Inflammatory macrophage treated with lipopolysaccharide for 4 hours (primary cell): ENCODE measurements at regions not wholly inside any gene's neighbourhood (a gene's known extent, or its start where the extent isn't known, plus 50 kb on each side); places are given as distances from the start of the nearest gene placed in this dataset.
"Not testable (repeated sequence)": the region's sequence is repeated elsewhere in the genome, so short reads cannot be mapped to it uniquely, and the experiment has no call there.

Source experiments
- DNase-seq: peaks from one replicate; pipeline ENCODE4 v3.0.0-alpha.2; 2020

GRCh38 chr2:91525587-91525986 is 2834.1 kb downstream of the RPIA start:
- DNase-seq, result not testable (repeated sequence)

GRCh38 chr2:91526083-91526482 is 2834.6 kb downstream of the RPIA start:
- DNase-seq, result not testable (repeated sequence)

GRCh38 chr2:91527056-91527455 is 2835.6 kb downstream of the RPIA start:
- DNase-seq, result not testable (repeated sequence)

- not testable (repeated sequence) for DNase-seq
These were observed 2836.1 kb downstream of the RPIA start for GRCh38 chr2:91527491-91528031.

DNA sequence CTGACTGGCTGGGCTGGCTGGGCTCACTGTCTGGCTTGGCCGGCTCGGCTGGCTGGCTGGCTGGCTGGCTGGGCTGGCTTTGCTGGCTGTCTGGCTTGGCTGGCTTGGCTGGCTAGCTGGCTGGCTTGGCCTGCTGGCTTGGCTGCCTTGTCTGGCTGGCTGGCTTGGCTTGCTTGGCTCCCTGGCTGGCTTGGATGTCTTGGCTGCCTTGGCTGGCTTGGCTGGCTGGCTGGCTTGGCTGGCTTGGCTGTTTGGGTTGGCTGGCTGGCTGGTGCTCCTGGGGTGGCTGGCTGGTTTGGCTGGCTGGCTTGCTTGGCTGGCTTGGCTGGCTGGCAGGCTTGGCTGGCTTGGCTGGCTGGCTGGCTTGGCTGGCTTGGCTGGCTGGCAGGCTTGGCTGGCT is 2836.9 kb downstream of the RPIA start:
- DNase-seq, result not testable (repeated sequence)

DNA sequence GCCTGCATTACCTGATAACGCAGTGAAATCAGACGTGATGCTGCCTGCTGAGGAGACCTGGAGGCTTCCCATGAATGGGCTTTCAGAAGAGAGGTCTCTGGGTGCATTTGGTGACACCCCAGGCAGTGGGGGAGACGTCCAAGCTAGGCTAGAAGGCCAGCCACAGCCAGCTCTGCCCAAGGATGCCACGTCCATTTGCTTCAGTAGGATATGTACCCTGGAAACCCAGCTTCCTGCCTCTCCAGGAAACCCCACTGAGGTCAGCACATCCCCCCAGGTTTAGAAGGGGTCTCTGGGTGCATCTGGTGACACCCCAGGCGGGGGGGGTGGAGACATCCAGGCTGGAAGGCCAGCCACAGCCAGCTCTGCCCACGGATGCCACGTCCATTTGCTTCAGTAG is 2844.6 kb downstream of the RPIA start:
- not testable (repeated sequence) for DNase-seq

DNA sequence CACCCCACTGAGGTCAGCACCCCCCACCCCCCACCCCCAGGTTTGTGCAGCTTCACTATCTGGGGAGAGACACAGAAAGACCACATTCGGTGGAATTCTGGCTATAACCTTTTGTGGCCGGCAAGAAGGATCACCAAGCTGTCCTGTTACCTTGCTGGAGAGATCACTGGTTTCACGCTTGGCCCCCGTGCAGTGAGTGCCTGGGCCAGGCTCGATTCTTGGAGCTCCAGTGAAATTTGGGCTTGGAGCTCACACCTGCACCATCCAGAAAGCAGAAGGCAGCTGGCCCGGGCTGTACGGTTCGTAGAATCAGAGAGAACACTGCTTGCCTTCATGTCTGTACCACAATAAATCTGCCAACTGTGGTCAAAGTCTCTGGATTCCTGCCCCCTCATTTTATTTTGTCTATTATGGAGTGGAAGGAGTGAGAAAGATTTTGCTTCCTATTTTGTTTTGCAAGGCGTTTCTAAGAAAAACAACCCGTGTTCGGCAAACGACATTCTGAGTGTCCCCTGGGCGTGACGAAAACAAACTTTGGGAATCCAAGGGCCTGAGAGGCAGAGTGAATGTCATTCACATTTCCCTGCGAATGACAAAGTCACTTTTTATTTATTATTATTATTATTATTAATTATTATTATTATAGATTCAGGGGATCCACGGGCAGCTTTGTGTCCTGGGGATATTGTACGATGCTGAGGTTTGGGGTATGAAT is 2845.2 kb downstream of the RPIA start:
- DNase-seq, result not testable (repeated sequence)

GRCh38 chr2:91549316-91549715 is 2857.8 kb downstream of the RPIA start:
- not testable (repeated sequence) for DNase-seq

GRCh38 chr2:91558234-91558633 is 2866.8 kb downstream of the RPIA start:
- DNase-seq, result not testable (repeated sequence)

DNA sequence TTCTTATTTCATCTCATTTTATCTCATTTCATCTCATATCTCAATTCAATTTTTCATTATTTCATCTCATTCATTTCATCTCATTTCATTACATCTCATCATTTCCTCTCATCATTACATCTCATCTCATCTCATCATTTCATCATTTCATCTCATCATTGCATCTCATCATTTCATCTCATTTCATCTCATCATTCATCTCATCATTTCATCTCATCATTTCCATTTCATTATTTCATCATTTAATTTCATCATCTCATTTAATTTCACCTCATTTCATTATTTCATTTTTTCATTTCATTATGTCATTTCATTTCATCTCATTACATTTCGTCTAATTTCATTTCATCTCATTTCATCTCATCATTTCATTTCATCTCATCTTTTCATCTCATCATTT is 2867.8 kb downstream of the RPIA start:
- not testable (repeated sequence) for DNase-seq

DNA sequence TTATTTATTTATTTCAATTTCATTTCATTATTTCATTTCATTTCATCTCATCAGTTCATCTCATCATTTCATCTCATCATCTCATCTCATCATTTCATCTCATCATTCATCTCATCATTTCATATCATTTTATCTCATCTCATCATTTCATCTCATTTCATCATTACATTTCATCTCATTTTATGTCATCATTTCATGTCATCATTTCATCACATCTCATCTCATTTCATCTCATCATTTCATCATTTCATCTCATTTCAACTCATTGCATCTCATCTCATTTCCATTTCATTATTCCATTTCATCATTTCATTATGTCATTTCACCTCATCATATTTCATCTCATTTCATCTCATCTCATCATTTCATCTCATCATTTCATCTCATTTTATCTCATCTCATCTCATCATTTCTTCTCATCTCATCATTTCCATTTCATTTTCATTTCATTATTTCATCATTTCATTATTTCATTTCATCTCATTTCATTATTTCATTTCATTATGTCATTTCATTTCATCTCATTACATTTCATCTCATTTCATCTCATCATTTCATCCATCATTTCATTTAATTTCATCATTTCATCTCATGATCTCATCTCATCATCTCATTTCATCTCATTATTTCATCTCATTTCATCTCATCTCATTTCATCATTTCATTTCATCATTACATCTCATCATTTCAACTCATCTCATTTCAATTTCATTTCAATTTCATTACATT is 2868.6 kb downstream of the RPIA start:
- DNase-seq, result not testable (repeated sequence)

DNA sequence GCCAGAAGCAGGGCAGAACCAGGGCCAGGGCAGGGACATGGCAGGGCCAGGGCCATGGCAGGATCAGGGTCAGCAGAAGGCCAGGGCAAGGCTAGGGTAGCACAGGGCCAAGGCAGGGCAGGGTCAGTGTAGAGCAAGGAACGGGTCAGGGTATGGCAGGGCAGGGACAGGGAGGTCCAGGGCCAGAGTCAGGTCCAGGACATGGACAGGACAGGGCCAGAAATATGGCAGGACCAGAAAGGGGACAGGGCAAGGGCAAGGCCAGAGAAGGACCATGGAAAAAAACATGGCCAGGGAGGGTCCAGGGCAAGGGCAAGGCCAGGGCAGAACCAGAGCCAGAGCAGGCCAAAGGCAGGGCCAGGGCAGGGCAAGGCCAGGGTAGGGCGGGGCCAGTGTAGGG is 2870.7 kb downstream of the RPIA start:
- not testable (repeated sequence) for DNase-seq

GRCh38 chr2:91564700-91565099 is 2873.2 kb downstream of the RPIA start:
- DNase-seq, result not testable (repeated sequence)

DNA sequence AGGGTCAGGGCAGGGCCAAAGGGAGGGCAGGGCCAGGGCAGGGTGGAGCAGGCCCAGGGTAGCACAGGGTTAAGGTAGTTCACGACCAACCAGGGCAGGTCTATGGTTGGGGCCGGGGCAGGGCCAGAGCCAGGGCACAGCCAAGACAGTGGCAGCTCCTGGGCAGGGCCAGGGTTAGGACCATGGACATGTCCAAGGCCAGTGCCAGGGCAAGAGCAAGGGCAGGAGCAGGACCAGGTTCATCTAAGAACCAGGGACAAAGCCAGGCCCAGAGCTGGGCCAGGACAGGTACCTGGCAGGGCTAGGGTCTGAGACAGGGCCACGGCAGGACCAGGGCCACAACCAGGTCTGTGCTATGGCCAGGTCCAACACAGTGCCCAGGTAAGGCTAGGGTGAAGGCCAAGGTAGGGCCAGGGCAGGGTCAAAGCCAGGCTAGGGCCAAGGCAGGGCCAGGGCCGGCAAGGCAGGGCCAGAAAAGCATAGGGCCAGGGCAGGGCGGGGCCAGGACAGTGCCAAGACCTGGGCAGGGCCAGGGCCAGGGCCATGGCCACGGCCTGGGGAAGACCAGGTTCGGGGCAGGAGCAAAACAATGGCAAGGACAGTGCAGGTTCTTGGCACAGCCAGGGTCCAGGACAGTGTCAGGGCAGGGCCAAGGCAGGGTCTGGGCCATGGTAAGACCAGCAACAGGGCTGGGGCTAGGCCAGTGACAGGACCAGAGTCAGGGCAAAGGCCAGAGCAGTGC is 2874.4 kb downstream of the RPIA start:
- not testable (repeated sequence) for DNase-seq

DNA sequence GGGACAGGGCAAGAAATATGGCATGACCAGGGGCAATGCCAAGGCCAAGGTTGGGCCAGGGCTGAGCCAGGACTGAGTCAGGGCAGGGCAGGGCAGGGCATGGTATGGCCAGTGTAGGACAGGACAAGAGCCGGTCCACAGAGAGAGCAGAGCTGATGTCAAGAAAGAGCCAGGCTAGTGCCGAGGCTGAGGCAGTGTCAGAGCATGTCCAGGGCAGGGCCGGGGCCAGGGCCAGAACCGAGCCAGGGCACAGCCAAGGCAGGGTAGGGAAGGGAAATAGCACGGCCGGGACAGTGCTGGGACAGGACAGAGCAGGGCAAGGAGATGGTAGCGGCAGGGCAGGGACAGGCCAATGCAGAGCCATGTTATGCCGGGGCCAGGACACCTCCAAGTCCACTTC is 2875.1 kb downstream of the RPIA start:
- not testable (repeated sequence) for DNase-seq

DNA sequence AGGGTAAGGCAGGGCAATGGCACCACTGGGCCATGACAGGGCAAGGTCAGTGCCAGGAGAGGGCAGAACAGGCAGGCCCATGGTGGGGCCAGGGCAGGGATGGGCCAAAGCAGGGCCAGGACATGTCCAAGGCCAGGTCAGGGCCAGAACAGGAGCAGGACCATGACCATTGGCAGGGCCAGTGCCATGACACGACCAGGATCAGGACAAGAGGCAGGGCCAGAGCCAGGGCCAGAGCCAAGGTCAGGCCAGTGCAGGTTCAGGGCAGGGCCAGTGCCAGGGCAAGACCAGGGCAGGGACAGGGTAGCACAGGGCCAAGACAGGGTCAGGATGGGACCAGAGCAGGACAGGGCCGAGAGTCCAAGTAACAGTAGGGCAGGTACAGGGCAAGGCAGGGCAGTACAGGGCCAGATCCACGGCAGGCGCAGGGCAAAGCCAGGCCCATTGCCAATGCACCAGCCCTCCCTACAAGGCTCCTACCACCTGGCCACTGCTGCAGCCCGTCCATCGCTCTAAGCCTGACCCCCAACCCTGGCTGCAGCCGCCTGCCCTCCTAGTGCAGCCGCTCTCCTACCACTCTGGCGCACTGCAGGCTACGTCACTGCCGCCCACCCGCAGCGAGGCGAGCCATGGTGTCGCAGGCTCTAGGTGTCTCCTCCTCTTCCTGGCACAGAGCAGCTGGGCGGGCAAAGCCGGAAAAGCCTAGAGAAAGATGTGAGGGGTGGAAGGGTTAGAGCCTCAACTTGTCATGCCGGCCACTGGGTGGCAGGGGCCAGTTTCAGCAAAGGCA is 2876.3 kb downstream of the RPIA start:
- DNase-seq, result not testable (repeated sequence)

GRCh38 chr2:91568391-91569338 is 2877.2 kb downstream of the RPIA start:
- not testable (repeated sequence) for DNase-seq

GRCh38 chr2:91571239-91571923 is 2879.9 kb downstream of the RPIA start:
- not testable (repeated sequence) for DNase-seq

GRCh38 chr2:91573018-91573417 is 2881.5 kb downstream of the RPIA start:
- not testable (repeated sequence) for DNase-seq

- not testable (repeated sequence) for DNase-seq
These were observed 2882.3 kb downstream of the RPIA start for GRCh38 chr2:91573755-91574154.
